Renal cortical epithelial cell (primary cell): ENCODE measurements at regions not wholly inside any gene's neighbourhood (a gene's known extent, or its start where the extent isn't known, plus 50 kb on each side); places are given as distances from the start of the nearest gene placed in this dataset.
"Not testable (repeated sequence)": the region's sequence is repeated elsewhere in the genome, so short reads cannot be mapped to it uniquely, and the experiment has no call there.

ENCODE experiments used
- DNase-seq: peaks from one replicate; pipeline ENCODE4 v3.0.0-alpha.2; 2011; ENCODE audit warnings: low read depth

DNA sequence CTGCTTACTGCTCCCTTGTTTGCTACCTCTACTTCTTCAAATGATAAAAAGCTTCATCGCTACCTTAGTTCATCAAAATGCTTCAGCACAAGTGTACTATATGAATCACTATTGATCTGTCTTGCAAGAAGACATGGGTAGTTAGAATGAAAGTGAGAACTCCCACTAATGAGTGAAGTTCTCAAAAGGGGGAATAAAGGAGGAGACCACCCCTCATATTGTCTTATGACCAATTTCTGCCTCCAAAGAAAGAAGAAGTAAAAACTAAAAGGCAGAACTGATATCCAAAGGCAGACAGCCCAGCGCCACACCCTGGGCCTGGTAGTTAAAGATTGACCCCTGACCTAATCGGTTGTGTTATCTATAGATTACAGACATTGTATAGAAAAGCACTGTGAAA lies 63.4 kb upstream of the RAP1B start:
- not testable (repeated sequence) for DNase-seq

GRCh38 chr12:68552605-68553195 lies 58.0 kb upstream of the RAP1B start:
- DNase-seq = not testable (repeated sequence)

- no peak for DNase-seq
Observed at GRCh38 chr12:68557011-68557730, 53.5 kb upstream of the RAP1B start.

GRCh38 chr12:68559246-68559645 lies 51.5 kb upstream of the RAP1B start:
- DNase-seq = no peak

DNA sequence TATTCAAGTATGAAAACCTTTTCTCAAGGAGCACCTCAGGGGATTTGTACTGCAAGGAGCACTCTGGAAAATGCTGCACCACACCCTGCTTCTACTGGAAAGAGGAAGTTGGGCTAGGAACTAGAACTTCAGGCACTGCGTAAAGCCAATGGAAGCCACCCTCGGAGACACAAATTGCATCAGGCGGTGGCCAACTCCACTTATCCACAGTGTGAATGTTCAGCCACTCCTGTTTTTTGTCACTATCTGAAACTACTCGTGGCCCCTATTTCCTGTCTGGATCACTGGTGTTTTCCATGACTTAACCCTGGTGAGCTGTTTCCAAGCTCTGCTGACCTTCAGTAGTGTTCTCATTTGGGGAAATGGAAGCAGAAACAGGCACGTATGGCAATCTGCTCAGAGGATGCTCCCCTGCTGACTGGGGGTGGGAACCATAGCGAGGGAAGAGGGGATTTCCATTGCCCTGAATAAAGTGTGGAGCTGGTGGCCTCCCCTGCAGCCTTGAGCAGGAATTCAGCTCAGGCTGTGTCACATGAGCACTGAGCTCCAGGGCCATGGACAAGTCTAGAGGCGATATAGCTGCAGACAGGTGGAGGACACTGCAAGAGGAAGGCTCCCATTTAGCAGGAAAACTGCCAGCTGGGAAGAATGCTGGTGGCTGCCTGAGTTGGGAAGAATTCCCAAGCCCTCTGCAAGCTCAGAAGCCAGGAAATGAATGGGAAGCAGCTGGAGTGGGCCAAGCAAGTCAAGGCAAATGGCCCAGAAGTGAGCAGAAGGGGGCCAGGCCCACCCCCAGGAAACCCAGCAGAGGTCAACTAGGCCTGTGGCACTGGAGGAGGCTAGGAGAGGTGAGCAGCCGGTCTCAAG lies 50.5 kb upstream of the RAP1B start:
- DNase-seq = no peak

- DNase-seq = no peak
Observed at GRCh38 chr12:68560851-68561422, 49.8 kb upstream of the RAP1B start.
